WTC11 (cell line): ENCODE measurements at regions not wholly inside any gene's neighbourhood (a gene's known extent, or its start where the extent isn't known, plus 50 kb on each side); places are given as distances from the start of the nearest gene placed in this dataset.

ENCODE experiments used
- ATAC-seq: fragments of 200-7000 bp; cut with Tn5 transposase; 2 replicates; pipeline ENCODE4 v1.10.0; 2021; ENCODE audit warnings: mild to moderate bottlenecking, moderate library complexity
- CTCF ChIA-PET: fragments of 300-600 bp; sonication (Branson Sonifier 250); formaldehyde crosslinking; loops from one replicate; lab custom pipeline; 2021; ENCODE audit warnings: antibody characterized with exemption; lab: Charles Lee
- POLR2A ChIA-PET: fragments of 350-600 bp; sonication (Branson Sonifier 250); formaldehyde crosslinking; loops from one replicate; lab custom pipeline; 2021; ENCODE audit warnings: antibody characterized with exemption; lab: Charles Lee
- DNase-seq: peaks from one replicate; pipeline ENCODE4 v3.0.0; 2021; ENCODE audit warnings: low spot score
- H3K27ac Mint-ChIP-seq: 2 replicates; pipeline ENCODE4 v1.8.0; 2021; ENCODE audit warnings: mixed read lengths
- H3K27me3 Mint-ChIP-seq: 2 replicates; pipeline ENCODE4 v1.8.0; 2021; ENCODE audit warnings: low read depth, mild to moderate bottlenecking, moderate library complexity, mixed read lengths
- H3K36me3 Mint-ChIP-seq: 2 replicates; pipeline ENCODE4 v1.8.0; 2021; ENCODE audit warnings: mixed read lengths
- H3K4me1 Mint-ChIP-seq: 2 replicates; pipeline ENCODE4 v1.8.0; 2022; ENCODE audit warnings: mixed read lengths
- H3K4me3 Mint-ChIP-seq: 2 replicates; pipeline ENCODE4 v1.8.0; 2021; ENCODE audit warnings: mild to moderate bottlenecking, moderate library complexity, mixed read lengths
- H3K9me3 Mint-ChIP-seq: 2 replicates; pipeline ENCODE4 v1.8.0; 2021; ENCODE audit warnings: mixed read lengths
- ATF1 ChIP-seq: sonication (generic); formaldehyde crosslinking; IDR thresholded peaks from 2 replicates; pipeline ENCODE4 v1.8.1; 2023; ENCODE audit warnings: mild to moderate bottlenecking, moderate library complexity, missing genetic modification reagents
- ATF2 ChIP-seq: sonication (generic); formaldehyde crosslinking; IDR thresholded peaks from 2 replicates; pipeline ENCODE4 v1.8.1; 2022; ENCODE audit warnings: low read depth, missing genetic modification reagents, borderline replicate concordance
- CDX4 ChIP-seq: fragments of 250-450 bp; sonication (Bioruptor Pico); IDR thresholded peaks from 2 replicates; pipeline ENCODE4 v1.9.0; 2021; ENCODE audit warnings: moderate library complexity, mild to moderate bottlenecking, inconsistent platforms, borderline replicate concordance
- ETV6 ChIP-seq: sonication (generic); formaldehyde crosslinking; IDR thresholded peaks from 2 replicates; pipeline ENCODE4 v1.8.1; 2022; ENCODE audit warnings: mild to moderate bottlenecking, missing genetic modification reagents
- FOXK1 ChIP-seq: sonication (generic); formaldehyde crosslinking; IDR thresholded peaks from 2 replicates; pipeline ENCODE4 v1.8.0; 2022; ENCODE audit warnings: mild to moderate bottlenecking, moderate library complexity, missing genetic modification reagents
- GABPB1 ChIP-seq: sonication (generic); formaldehyde crosslinking; IDR thresholded peaks from 2 replicates; pipeline ENCODE4 v1.8.1; 2023; ENCODE audit warnings: mild to moderate bottlenecking, missing genetic modification reagents
- GTF2I ChIP-seq: fragments of 250-450 bp; sonication (Bioruptor Pico); conservative IDR thresholded peaks from 2 replicates; pipeline ENCODE4 v1.4.0; 2021; ENCODE audit warnings: mild to moderate bottlenecking
- HMGA2 ChIP-seq: fragments of 250-450 bp; sonication (Bioruptor Pico); IDR thresholded peaks from 2 replicates; pipeline ENCODE4 v1.4.0; 2021; ENCODE audit warnings: mild to moderate bottlenecking, moderate library complexity
- HMGXB4 ChIP-seq: sonication (generic); formaldehyde crosslinking; IDR thresholded peaks from 2 replicates; pipeline ENCODE4 v1.8.1; 2023; ENCODE audit warnings: mild to moderate bottlenecking, moderate library complexity, missing genetic modification reagents
- IRF2 ChIP-seq: sonication (generic); formaldehyde crosslinking; IDR thresholded peaks from 2 replicates; pipeline ENCODE4 v1.8.0; 2022; ENCODE audit warnings: low read depth, missing genetic modification reagents, borderline replicate concordance
- JAZF1 ChIP-seq: fragments of 250-450 bp; sonication (Bioruptor Pico); IDR thresholded peaks from 2 replicates; pipeline ENCODE4 v1.9.0; 2021; ENCODE audit warnings: moderate library complexity, mild to moderate bottlenecking, inconsistent platforms
- MAX ChIP-seq: sonication (generic); formaldehyde crosslinking; IDR thresholded peaks from 2 replicates; pipeline ENCODE4 v1.8.0; 2022; ENCODE audit warnings: mild to moderate bottlenecking, missing genetic modification reagents
- MLX ChIP-seq: sonication (generic); formaldehyde crosslinking; IDR thresholded peaks from 2 replicates; pipeline ENCODE4 v1.8.1; 2023; ENCODE audit warnings: mild to moderate bottlenecking, missing genetic modification reagents, moderate library complexity
- NFYB ChIP-seq: sonication (generic); formaldehyde crosslinking; conservative IDR thresholded peaks from 2 replicates; pipeline ENCODE4 v1.8.0; 2022; ENCODE audit warnings: low read depth, missing genetic modification reagents
- NR3C1 ChIP-seq: sonication (generic); formaldehyde crosslinking; conservative IDR thresholded peaks from 2 replicates; pipeline ENCODE4 v1.8.1; 2023; ENCODE audit warnings: low read depth, mild to moderate bottlenecking, missing genetic modification reagents
- RORB ChIP-seq: fragments of 250-450 bp; sonication (Bioruptor Pico); IDR thresholded peaks from 2 replicates; pipeline ENCODE4 v1.9.0; 2021; ENCODE audit warnings: mild to moderate bottlenecking
- SMAD3 ChIP-seq: sonication (generic); formaldehyde crosslinking; IDR thresholded peaks from 2 replicates; pipeline ENCODE4 v1.8.0; 2022; ENCODE audit warnings: missing genetic modification reagents, mild to moderate bottlenecking, borderline replicate concordance
- TEAD4 ChIP-seq: sonication (generic); formaldehyde crosslinking; IDR thresholded peaks from 2 replicates; pipeline ENCODE4 v1.8.0; 2022; ENCODE audit warnings: mild to moderate bottlenecking, missing genetic modification reagents
- ZBTB21 ChIP-seq: sonication (generic); formaldehyde crosslinking; IDR thresholded peaks from 2 replicates; pipeline ENCODE4 v1.8.1; 2023; ENCODE audit warnings: mild to moderate bottlenecking, missing genetic modification reagents, borderline replicate concordance
- ZNF121 ChIP-seq: sonication (generic); formaldehyde crosslinking; IDR thresholded peaks from 2 replicates; pipeline ENCODE4 v1.8.0; 2023; ENCODE audit warnings: missing genetic modification reagents
- ZNF138 ChIP-seq: sonication (generic); formaldehyde crosslinking; conservative IDR thresholded peaks from 2 replicates; pipeline ENCODE4 v1.8.1; 2022; ENCODE audit warnings: mild to moderate bottlenecking, moderate library complexity, missing genetic modification reagents
- ZNF232 ChIP-seq: sonication (generic); formaldehyde crosslinking; IDR thresholded peaks from 2 replicates; pipeline ENCODE4 v1.8.0; 2022; ENCODE audit warnings: mild to moderate bottlenecking, missing genetic modification reagents
- TF ChIP-seq, protein P1 (sequence below): sonication (generic); formaldehyde crosslinking; IDR thresholded peaks from 2 replicates; pipeline ENCODE4 v1.8.0; 2022; ENCODE audit warnings: mild to moderate bottlenecking, missing genetic modification reagents
- TF ChIP-seq, protein P2 (sequence below): sonication (generic); formaldehyde crosslinking; IDR thresholded peaks from 2 replicates; pipeline ENCODE4 v1.8.0; 2022; ENCODE audit warnings: mild to moderate bottlenecking, missing genetic modification reagents
- TF ChIP-seq, protein P3 (sequence below): sonication (generic); formaldehyde crosslinking; IDR thresholded peaks from 2 replicates; pipeline ENCODE4 v1.8.1; 2022; ENCODE audit warnings: low read depth, mild to moderate bottlenecking, moderate library complexity, missing genetic modification reagents, borderline replicate concordance
- TF ChIP-seq, protein P4 (sequence below): sonication (generic); formaldehyde crosslinking; IDR thresholded peaks from 2 replicates; pipeline ENCODE4 v1.8.1; 2023; ENCODE audit warnings: mild to moderate bottlenecking, missing genetic modification reagents, moderate library complexity

- peaks cover 13% of the 10 kb centered on the region for H3K9me3 Mint-ChIP-seq
- no peak for ATAC-seq
- no peak for DNase-seq
- H3K4me1 Mint-ChIP-seq = peaks cover 16% of the 10 kb centered on the region
- no peak for TF ChIP-seq TEAD4
- no peak for TF ChIP-seq ETV6 (CRISPR knock-in tag)
- no peak for TF ChIP-seq MLX (CRISPR knock-in tag)
- TF ChIP-seq ZNF138 = no peak
- TF ChIP-seq, protein P1, sequence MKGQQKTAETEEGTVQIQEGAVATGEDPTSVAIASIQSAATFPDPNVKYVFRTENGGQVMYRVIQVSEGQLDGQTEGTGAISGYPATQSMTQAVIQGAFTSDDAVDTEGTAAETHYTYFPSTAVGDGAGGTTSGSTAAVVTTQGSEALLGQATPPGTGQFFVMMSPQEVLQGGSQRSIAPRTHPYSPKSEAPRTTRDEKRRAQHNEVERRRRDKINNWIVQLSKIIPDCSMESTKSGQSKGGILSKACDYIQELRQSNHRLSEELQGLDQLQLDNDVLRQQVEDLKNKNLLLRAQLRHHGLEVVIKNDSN (CRISPR knock-in tag) = no peak
- no peak for TF ChIP-seq HMGXB4 (CRISPR knock-in tag)
- no peak for TF ChIP-seq NFYB (CRISPR knock-in tag)
- TF ChIP-seq, protein P2, sequence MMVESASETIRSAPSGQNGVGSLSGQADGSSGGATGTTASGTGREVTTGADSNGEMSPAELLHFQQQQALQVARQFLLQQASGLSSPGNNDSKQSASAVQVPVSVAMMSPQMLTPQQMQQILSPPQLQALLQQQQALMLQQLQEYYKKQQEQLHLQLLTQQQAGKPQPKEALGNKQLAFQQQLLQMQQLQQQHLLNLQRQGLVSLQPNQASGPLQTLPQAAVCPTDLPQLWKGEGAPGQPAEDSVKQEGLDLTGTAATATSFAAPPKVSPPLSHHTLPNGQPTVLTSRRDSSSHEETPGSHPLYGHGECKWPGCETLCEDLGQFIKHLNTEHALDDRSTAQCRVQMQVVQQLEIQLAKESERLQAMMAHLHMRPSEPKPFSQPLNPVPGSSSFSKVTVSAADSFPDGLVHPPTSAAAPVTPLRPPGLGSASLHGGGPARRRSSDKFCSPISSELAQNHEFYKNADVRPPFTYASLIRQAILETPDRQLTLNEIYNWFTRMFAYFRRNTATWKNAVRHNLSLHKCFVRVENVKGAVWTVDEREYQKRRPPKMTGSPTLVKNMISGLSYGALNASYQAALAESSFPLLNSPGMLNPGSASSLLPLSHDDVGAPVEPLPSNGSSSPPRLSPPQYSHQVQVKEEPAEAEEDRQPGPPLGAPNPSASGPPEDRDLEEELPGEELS = no peak
- TF ChIP-seq, protein P3, sequence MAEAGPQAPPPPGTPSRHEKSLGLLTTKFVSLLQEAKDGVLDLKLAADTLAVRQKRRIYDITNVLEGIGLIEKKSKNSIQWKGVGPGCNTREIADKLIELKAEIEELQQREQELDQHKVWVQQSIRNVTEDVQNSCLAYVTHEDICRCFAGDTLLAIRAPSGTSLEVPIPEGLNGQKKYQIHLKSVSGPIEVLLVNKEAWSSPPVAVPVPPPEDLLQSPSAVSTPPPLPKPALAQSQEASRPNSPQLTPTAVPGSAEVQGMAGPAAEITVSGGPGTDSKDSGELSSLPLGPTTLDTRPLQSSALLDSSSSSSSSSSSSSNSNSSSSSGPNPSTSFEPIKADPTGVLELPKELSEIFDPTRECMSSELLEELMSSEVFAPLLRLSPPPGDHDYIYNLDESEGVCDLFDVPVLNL = no peak
- no peak for TF ChIP-seq CDX4 (CRISPR knock-in tag)
- TF ChIP-seq ZNF121 (CRISPR knock-in tag) = no peak
- no peak for TF ChIP-seq GTF2I
- TF ChIP-seq, protein P4, sequence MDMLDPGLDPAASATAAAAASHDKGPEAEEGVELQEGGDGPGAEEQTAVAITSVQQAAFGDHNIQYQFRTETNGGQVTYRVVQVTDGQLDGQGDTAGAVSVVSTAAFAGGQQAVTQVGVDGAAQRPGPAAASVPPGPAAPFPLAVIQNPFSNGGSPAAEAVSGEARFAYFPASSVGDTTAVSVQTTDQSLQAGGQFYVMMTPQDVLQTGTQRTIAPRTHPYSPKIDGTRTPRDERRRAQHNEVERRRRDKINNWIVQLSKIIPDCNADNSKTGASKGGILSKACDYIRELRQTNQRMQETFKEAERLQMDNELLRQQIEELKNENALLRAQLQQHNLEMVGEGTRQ = no peak
- TF ChIP-seq HMGA2 (CRISPR knock-in tag) = no peak
- no peak for TF ChIP-seq ZNF232 (CRISPR knock-in tag)
- TF ChIP-seq ZBTB21 (CRISPR knock-in tag) = no peak
- no peak for TF ChIP-seq MAX
- no peak for TF ChIP-seq SMAD3
- TF ChIP-seq, all 79 proteins: peak for 0
- Mint-ChIP-seq H3K27me3 (no peaks in the 10 kb centered on the region; the same call in 1 of the 2 replicates), H3K36me3 (no peaks in the 10 kb centered on the region), H3K4me3 (no peak overlapping the region), H3K27ac (no peak overlapping the region)
- ChIA-PET CTCF (no interaction called here), POLR2A (interaction anchor here (0.6 kb wide), 1 partner anchor 508 kb away, joined by 3 read pairs; no protein-coding TSS in a partner anchor)
Measured at GRCh38 chr2:166381-166780, 97.5 kb downstream of the SH3YL1 start.

DNA sequence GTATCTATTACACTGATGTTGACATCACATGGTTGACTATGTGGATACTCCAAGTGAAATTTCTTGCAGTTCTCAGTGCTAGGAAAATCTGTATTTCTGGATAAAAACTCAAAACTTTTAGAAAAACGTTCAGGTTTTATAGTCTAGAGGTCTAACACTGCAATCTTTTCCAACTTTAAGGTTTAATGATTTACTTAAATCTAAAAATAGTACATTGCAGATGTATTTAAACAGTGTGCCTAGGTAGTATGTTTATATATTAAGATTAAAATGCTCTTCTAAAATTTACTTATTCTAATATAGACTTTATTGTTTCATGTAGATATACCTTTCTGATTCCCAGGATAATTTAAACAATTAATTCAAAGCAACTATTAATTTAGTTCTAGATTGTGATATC lies 98.3 kb downstream of the SH3YL1 start:
- no peak overlapping the region for H3K4me3 Mint-ChIP-seq
- ATAC-seq = no peak
- no peaks in the 10 kb centered on the region for H3K36me3 Mint-ChIP-seq
- DNase-seq = no peak
- ChIA-PET POLR2A (no interaction called here), CTCF (no interaction called here)
- H3K27me3 Mint-ChIP-seq = no peaks in the 10 kb centered on the region; the same call in 1 of the 2 replicates
- no peak overlapping the region for H3K27ac Mint-ChIP-seq
- H3K4me1 Mint-ChIP-seq = peaks cover 16% of the 10 kb centered on the region
- peaks cover 19% of the 10 kb centered on the region for H3K9me3 Mint-ChIP-seq
- TF ChIP-seq RORB (CRISPR knock-in tag) = no peak
- TF ChIP-seq ZNF121 (CRISPR knock-in tag) = no peak
- TF ChIP-seq MLX (CRISPR knock-in tag) = no peak
- TF ChIP-seq IRF2 (CRISPR knock-in tag) = no peak
- TF ChIP-seq ATF2 = no peak
- TF ChIP-seq ZNF232 (CRISPR knock-in tag) = no peak
- no peak for TF ChIP-seq JAZF1 (CRISPR knock-in tag)
- TF ChIP-seq NR3C1 = no peak
- no peak for TF ChIP-seq ATF1 (CRISPR knock-in tag)
- TF ChIP-seq FOXK1 (CRISPR knock-in tag) = no peak
- TF ChIP-seq GABPB1 (CRISPR knock-in tag) = no peak
